Epithelial cell of prostate (primary cell): ENCODE measurements at regions not wholly inside any gene's neighbourhood (a gene's known extent, or its start where the extent isn't known, plus 50 kb on each side); places are given as distances from the start of the nearest gene placed in this dataset.
"Not testable (repeated sequence)": the region's sequence is repeated elsewhere in the genome, so short reads cannot be mapped to it uniquely, and the experiment has no call there.

Experiments used
- DNase-seq: peaks from one replicate; pipeline ENCODE4 v3.0.0-alpha.2; 2011; ENCODE audit warnings: low read depth, low spot score
- H3K27ac ChIP-seq: fragments of 450-650 bp; 2 replicates; pipeline ENCODE4 v1.5.1; 2017; ENCODE audit warnings: mild to moderate bottlenecking

DNA sequence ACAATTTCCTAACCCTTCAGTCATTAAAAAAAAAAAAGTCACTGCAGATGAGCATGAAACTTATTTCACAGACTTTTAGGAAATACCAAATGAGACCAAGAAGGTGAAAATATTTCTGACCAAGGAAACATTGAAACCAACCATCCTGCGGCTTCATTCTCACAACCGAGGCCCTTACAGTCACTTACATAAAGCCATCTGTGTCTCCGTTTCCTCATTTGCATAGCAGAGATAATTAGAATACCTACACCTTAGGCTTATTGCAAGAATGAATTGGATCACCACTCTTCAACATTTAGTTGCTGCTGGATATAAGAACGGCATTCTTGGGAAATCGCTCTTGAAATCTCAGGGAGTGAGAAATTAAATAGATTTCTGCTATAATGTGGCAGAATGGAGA lies 356.2 kb downstream of the HS3ST1 start:
- no peak overlapping the region for H3K27ac ChIP-seq
- no peak for DNase-seq

GRCh38 chr4:11070813-11071212 lies 357.9 kb downstream of the HS3ST1 start:
- H3K27ac ChIP-seq, result no peak overlapping the region
- no peak for DNase-seq

DNA sequence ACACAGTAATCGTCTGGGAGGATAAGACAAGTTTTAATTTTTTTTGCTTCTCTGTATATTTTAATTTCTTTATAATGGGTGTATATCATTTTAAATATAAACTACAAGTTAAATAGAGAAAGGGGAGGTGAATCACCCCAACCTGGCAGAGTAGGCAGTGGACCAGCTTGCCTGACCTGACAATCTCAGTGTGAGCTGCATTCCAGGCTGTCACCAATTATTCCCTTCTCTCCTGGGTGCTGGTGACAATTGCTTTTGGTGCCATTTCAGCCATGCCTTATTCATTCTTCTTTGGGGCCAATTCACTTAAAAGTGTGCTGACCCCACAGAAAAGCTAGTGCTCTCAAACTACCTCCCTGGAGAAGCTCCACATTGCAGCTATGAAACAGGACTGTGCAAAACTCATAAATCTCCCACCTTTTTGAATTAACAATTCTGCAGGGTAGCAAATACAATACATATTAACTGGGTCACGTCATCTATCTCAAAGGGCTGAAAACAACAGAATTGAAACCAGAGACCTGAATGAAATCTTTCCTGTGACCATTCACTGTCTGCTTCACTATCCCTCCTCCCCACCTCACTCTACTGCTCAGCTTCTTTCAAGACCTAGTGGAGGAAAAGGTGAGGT lies 359.0 kb downstream of the HS3ST1 start:
- no peak overlapping the region for H3K27ac ChIP-seq
- DNase-seq, result no peak

DNA sequence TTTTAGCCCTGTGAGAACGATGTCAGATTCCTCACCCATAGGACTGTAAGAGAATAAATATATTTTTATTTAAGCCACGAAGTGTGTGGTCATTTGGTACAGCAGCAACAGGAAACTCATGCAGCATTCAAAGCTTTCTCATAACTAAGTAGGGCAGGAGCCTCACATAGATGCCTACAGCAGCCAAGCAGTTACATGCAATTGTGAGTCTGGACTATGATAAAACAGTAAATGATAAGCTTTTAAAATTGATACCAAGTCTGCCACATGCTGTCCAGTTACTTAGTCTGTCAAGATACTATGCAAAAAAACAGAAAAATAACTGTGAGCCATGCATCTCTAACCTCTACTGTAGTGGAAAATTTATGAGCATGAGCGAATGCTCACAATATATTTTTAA lies 359.6 kb downstream of the HS3ST1 start:
- no peak for DNase-seq
- H3K27ac ChIP-seq, result no peak overlapping the region

- not testable (repeated sequence) for H3K27ac ChIP-seq, DNase-seq
Observed at GRCh38 chr4:11066584-11066983, 362.1 kb downstream of the HS3ST1 start.

DNA sequence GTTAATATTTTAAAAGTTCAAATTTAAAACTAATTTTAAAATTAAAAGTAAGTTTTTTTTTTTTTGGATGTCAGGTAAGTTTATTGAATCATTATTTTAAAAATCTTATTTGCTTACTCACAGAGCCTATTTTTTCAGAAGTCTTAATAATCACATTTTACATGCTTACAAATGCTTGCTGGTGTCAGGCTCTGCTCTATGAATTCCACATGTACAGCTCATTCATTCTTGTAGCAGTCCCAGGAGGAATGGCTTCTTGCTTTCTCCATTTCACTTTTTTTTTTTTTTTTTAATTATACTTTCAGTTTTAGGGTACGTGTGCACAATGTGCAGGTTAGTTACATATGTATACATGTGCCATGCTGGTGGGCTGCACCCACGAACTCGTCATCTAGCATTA lies 368.1 kb downstream of the HS3ST1 start:
- H3K27ac ChIP-seq, result not testable (repeated sequence)

DNA sequence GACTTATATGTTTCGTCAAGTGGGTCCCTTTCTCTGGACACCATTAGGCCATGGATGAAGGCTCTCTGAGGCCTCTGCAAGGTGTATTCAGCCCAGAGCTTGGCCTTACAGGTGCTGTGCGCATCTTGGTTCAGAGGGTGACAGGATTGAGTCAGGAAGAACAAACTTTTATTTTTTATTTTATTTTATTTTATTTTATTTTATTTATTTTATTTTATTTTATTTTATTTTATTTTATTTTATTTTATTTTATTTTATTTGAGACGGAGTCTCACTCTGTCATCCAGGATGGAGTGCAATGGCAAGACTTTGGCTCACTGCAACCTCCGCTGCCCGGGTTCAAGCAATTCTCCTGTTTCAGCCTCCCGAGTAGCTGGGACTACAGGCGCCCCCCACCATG lies 370.4 kb upstream of the CLNK start:
- not testable (repeated sequence) for DNase-seq

More for the DNA sequence above, 368.1 kb downstream of the HS3ST1 start:
- DNase-seq, result not testable (repeated sequence)

DNA sequence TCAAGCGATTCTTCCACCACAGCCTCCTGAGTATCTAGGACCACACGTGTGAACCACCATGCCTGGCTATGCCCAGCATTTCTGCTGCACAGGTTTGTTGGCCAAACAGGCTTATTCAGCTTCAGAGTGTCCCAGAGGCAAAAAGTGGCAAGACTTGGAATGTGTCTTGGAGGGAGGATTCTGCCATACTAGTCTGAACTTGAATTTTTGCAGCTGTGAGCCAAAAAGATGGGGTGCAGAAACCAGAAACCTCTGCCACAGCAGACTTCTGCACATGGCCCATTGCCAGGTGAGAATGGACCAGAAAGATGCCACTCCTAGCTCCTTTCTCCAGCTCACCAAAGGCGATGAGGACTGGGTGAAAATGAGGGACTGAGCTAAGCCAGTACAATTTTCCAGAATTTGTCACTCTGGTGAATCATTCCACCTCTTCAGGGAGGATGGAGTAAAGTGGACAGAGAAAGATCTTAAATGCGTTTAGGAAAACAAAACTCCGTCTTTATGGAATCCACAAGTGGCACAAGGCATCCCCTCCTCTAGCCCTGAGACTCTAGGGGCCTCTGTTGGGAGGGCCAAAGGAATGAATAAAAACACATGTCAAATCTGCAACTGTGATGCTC lies 369.1 kb upstream of the CLNK start:
- no peak overlapping the region for H3K27ac ChIP-seq
- no peak for DNase-seq

More for the DNA sequence above, 370.4 kb upstream of the CLNK start:
- H3K27ac ChIP-seq, result not testable (repeated sequence)

DNA sequence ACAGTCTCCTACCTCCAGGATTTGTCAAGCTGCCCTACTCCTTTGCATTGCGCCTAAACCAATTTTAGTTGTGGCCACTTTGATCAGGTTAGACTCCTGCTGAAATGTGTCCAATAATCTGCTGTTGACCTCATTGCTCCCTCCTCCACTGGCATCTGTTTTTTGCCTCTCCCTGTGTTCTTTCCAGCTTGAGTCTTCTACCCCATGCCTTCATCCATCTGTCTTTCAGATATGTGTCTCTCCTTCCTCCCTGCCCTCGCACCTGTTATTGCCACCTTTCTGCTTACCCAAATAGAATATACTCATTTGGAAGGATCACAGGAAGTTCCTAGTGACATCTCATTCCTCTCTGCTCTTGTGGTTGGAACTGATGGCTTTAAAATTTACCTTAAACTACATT lies 366.6 kb upstream of the CLNK start:
- H3K27ac ChIP-seq, result no peak overlapping the region
- no peak for DNase-seq

DNA sequence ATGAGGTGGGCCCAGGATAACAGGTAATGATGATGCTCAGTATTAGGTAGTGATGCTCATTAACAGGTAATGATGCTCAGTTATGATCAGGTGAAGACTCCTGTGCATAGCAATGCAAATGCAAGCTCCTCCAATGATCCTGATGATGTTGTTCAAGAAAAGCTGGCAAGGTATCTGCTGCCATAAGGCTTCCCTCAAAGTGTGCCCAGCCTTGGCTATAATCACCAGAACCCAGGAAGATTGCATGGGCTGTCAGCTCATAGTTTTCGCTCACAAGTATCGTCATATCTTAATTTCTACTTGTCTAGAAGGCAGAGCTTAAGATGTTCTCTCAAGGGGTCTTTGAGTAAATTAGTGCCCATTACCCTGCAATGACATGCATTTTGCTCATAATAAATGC lies 366.2 kb upstream of the CLNK start:
- H3K27ac ChIP-seq, result no peak overlapping the region
- no peak for DNase-seq

GRCh38 chr4:11049001-11049400 lies 364.4 kb upstream of the CLNK start:
- no peak overlapping the region for H3K27ac ChIP-seq
- no peak for DNase-seq

DNA sequence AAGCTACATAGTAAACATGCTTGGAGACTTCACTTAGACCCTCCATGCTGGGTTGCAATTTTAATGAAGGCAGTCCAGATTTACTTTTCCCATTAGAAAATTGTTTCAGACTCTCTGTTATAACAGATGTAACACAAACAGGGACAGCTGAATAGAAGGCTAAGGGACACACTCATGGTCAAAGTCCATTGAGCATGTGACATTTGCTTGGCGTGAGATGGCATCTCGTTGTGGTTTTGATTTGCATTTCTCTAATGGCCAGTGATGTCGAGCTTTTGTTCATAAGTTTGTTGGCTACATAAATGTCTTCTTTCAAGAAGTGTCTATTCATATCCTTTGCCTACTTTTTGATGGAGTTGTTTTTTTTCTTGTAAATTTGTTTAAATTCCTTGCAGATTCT lies 358.2 kb upstream of the CLNK start:
- no peak overlapping the region for H3K27ac ChIP-seq
- no peak for DNase-seq

DNA sequence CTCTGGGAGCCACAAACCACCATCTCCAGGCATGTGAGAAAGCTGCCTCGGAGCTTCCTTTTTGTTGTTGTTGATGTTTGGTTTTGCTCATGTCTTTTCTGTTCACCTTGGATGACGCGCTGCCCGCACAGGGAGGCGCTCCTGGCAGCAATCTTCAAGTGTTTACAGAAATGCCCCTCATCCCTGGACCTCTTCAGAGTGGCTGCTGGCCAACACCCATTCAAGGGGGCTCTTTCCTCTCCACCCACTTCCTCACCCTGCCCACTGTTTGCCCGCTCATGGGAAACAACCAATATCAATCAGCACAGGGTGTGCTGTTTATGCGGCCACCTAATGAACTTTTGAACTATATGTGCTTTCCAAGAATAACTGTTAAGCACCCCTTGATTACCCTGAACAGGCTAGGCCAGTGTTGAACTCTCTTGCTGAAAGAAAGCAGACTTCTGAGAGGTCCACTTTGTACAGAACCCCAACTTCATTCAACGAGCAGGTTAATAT lies 355.1 kb upstream of the CLNK start:
- no peak overlapping the region for H3K27ac ChIP-seq
- DNase-seq, result no peak

DNA sequence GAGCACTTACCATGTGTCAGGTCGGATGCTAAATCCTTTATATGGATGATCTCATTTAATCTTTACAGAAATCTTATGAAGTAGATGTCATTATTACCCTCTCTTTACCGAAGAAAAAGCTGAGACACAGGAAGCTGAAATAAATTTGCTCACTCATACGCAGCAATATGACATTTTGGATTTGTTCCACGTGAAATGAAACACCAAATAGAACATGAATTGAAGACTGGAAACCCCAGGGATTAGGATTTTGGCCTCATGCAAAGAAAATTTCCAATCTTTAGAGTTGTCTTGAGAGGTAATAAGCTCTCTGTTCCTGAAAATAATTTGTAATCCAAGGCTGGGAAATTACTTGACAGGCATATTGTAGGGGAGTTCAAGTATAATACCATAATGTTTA lies 354.4 kb upstream of the CLNK start:
- H3K27ac ChIP-seq, result no peak overlapping the region
- DNase-seq, result no peak

- H3K27ac ChIP-seq, result no peak overlapping the region
- no peak for DNase-seq
Observed at GRCh38 chr4:11037637-11038036, 353.1 kb upstream of the CLNK start.

- no peak for DNase-seq
- no peak overlapping the region for H3K27ac ChIP-seq
Observed at GRCh38 chr4:11028334-11028733, 343.8 kb upstream of the CLNK start.

- DNase-seq, result no peak
- no peak overlapping the region for H3K27ac ChIP-seq
Observed at GRCh38 chr4:11021333-11021732, 336.8 kb upstream of the CLNK start.

GRCh38 chr4:11019451-11020240 lies 335.1 kb upstream of the CLNK start:
- no peak overlapping the region for H3K27ac ChIP-seq
- no peak for DNase-seq

DNA sequence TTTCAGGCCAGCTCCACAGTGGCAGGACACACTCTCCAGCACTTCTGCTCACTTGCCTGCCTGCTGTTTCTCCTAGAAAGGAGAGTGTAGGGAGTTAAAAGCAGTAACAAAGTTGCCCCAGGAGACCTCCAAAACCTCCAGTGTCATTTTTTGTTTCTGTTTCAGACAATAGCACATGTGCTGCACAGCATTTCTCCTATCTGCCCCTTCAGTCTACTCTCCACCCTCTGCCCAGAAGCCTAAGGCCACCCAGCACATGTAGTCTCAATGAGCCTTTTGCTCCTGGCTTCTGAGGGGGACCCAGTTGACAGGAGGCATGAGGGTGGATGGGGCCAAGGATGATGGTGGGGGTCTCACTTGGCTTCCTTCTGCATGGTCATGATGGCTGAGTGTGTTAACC lies 329.6 kb upstream of the CLNK start:
- no peak overlapping the region for H3K27ac ChIP-seq
- DNase-seq, result no peak

DNA sequence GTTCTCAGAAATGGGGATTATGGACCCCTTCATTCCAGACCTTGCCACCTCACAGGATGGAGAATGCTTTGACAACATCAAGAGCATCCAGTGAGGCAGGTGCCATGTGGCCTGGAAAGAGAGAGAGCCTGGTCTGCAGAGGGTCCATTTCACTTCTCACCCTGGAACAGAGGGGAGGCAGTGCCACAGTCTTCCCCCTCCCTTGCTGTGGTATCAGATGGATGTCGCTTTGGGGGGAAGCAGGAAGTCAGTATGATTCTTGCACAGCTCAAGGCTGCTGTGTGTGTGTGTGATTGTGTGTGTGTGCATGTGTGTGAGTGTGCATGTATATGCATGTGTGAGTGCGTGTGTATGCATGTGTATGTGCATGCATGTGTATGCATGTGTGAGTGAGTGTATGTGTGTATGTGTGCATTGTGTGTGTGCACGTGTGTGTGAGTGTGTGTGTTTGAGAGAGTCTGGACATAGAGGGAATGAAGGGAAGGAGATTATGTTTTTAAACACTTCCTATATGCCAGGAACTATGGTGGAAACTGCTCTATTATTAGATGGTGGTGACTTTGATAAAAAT lies 328.6 kb upstream of the CLNK start:
- H3K27ac ChIP-seq, result no peak overlapping the region
- DNase-seq, result no peak

DNA sequence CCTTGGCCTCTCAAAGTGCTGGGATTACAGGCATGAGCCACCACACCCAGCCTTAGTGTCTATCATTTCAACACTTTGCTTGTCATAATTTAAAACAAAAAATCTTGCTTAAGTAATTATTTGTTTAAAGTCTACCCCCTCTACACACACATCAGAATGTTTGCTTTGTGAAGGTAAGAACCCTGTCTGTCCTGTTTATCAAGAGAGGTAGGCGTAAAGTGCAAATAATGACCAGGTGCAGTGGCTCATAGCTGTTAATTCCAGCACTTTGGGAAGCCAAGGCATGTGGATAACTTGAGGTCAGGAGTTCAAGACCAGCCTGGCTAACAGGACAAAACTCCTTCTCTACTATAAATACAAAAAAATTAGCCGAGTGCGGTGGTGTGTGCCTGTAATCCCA lies 326.7 kb upstream of the CLNK start:
- no peak overlapping the region for H3K27ac ChIP-seq
- peak; percentile 5 for DNase-seq
